ENCODE measurements at regions not wholly inside any gene's neighbourhood (a gene's known extent, or its start where the extent isn't known, plus 50 kb on each side); places are given as distances from the start of the nearest gene placed in this dataset.

DNA sequence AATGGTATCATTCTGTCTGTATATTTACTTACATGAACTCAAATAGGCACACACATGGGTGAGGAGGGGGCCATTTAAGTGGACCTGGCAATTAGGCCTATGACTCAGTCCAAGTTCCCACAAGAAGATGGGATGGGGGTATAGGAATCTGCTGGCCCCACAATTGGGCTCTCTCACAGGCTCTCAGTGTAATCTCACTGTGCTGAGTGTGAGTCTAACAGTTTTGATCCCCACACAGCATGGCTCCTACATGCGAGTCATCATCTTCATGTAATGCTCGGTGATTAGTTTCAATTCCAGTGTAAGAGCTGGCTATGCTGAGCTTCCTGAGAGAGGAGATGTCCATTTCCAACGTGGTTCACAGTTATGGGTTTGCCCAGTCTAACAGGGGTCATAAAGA, 114.0 kb downstream of the GATA6 start:
- Histone ChIP-seq H3K9me3 (replicated peaks; ENCODE audit: low read length) (no peaks in the 10 kb centered on the region), H3K4me3 (ENCODE audit: low read length) (no peak overlapping the region), H3K4me2 (ENCODE audit: low read length) (no peak overlapping the region), H3K9ac (ENCODE audit: low read depth, low read length) (no peak overlapping the region), H3K36me3 (ENCODE audit: insufficient read depth, low read length) (no peaks in the 10 kb centered on the region), H3K4me1 (ENCODE audit: control insufficient read depth, insufficient read depth, low read length) (no peaks in the 10 kb centered on the region), H3K27me3 (ENCODE audit: control insufficient read depth, insufficient read depth, low read length) (no peaks in the 10 kb centered on the region)

GRCh38 chr18:22283116-22283395, 113.7 kb downstream of the GATA6 start:
- no peak overlapping the region for H3K9ac ChIP-seq (ENCODE audit: low read depth, low read length)
- H3K4me1 ChIP-seq (ENCODE audit: control insufficient read depth, insufficient read depth, low read length), result no peaks in the 10 kb centered on the region
- H3K9me3 ChIP-seq (replicated peaks; ENCODE audit: low read length), result no peaks in the 10 kb centered on the region
- H3K27me3 ChIP-seq (ENCODE audit: control insufficient read depth, insufficient read depth, low read length), result no peaks in the 10 kb centered on the region
- H3K36me3 ChIP-seq (ENCODE audit: insufficient read depth, low read length), result no peaks in the 10 kb centered on the region
- no peak overlapping the region for H3K4me2 ChIP-seq (ENCODE audit: low read length)
- H3K4me3 ChIP-seq (ENCODE audit: low read length), result no peak overlapping the region

GRCh38 chr18:22282311-22283115, 113.1 kb downstream of the GATA6 start:
- Histone ChIP-seq H3K4me1 (ENCODE audit: control insufficient read depth, insufficient read depth, low read length) (no peaks in the 10 kb centered on the region), H3K4me2 (ENCODE audit: low read length) (no peak overlapping the region), H3K4me3 (ENCODE audit: low read length) (no peak overlapping the region), H3K27me3 (ENCODE audit: control insufficient read depth, insufficient read depth, low read length) (no peaks in the 10 kb centered on the region), H3K9ac (ENCODE audit: low read depth, low read length) (no peak overlapping the region), H3K36me3 (ENCODE audit: insufficient read depth, low read length) (no peaks in the 10 kb centered on the region), H3K9me3 (replicated peaks; ENCODE audit: low read length) (no peaks in the 10 kb centered on the region)

DNA sequence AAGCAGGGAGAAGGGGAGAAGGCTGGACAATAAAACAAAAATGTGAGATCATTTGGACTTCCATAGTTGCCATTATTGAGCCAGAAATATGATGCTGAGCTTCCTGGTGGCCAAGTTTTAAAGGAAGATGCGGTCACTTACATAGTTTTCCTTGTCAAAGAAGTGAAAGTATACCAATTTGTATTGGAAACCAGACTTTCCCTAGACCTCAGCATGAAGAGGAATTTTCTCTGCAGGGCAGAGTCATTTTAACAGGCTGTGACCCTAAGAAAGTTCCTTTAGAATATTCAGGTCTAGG, 111.0 kb downstream of the GATA6 start:
- Histone ChIP-seq H3K9ac (ENCODE audit: low read depth, low read length) (no peak overlapping the region), H3K4me2 (ENCODE audit: low read length) (no peak overlapping the region), H3K9me3 (replicated peaks; ENCODE audit: low read length) (no peaks in the 10 kb centered on the region), H3K4me1 (ENCODE audit: control insufficient read depth, insufficient read depth, low read length) (no peaks in the 10 kb centered on the region), H3K36me3 (ENCODE audit: insufficient read depth, low read length) (no peaks in the 10 kb centered on the region), H3K4me3 (ENCODE audit: low read length) (no peak overlapping the region), H3K27me3 (ENCODE audit: control insufficient read depth, insufficient read depth, low read length) (no peaks in the 10 kb centered on the region)

DNA sequence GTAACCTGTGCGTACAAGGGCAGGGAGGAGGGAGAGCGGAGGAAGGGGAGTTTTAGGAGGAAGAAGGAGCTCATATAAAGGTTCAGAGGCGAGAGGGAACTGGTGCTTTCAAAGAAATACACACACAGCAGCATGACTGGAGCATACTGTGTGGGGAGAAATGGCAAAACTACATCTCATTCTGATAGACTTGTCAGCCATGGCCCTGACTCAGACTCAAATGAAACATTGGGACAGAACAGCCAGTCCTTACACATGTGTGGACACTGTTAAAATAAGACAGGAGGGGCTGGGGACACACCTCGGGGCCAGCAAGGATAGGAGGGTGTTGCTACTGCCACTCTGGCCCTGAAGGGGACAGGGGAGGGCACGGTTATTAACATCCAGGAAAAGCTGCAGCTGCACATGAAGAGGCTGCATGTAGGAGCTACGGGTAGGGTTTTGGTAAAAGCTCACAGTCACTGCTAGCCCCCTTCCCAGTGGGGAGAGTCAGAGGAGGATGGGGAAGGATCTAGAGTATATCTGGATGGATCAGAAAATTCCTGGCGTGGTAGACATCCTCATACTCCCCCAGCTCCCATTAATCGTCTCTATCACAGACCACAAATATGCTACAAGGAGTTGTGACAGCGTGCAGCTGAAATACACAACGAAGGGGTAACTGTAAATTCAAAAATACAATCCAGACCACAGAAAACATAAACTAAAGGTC, 110.5 kb downstream of the GATA6 start:
- Histone ChIP-seq H3K4me1 (ENCODE audit: control insufficient read depth, insufficient read depth, low read length) (no peaks in the 10 kb centered on the region), H3K9me3 (replicated peaks; ENCODE audit: low read length) (no peaks in the 10 kb centered on the region), H3K4me2 (ENCODE audit: low read length) (no peak overlapping the region), H3K36me3 (ENCODE audit: insufficient read depth, low read length) (no peaks in the 10 kb centered on the region), H3K9ac (ENCODE audit: low read depth, low read length) (no peak overlapping the region), H3K27me3 (ENCODE audit: control insufficient read depth, insufficient read depth, low read length) (no peaks in the 10 kb centered on the region), H3K4me3 (ENCODE audit: low read length) (no peak overlapping the region)

DNA sequence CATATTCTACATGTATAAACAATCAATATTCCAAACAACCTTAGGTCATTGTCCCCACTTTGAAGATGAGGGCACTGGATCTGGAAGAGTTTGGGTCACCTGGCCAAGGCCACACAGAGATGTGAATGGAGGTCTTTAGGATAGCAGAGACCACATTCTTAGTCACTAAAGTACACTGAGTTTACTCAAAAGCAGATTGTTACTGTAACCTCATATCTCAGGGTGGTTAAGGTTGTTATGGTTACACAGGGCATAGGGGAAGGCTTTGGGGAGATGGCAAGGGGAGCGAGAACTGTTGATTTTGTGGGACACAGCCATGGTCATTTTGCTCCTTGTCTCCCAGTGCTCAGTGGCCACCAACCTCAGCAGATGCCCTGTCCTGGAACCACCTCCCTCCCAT, 109.4 kb downstream of the GATA6 start:
- Histone ChIP-seq H3K4me3 (ENCODE audit: low read length) (no peak overlapping the region), H3K4me2 (ENCODE audit: low read length) (no peak overlapping the region), H3K27me3 (ENCODE audit: control insufficient read depth, insufficient read depth, low read length) (no peaks in the 10 kb centered on the region), H3K36me3 (ENCODE audit: insufficient read depth, low read length) (no peaks in the 10 kb centered on the region), H3K9me3 (replicated peaks; ENCODE audit: low read length) (no peaks in the 10 kb centered on the region), H3K9ac (ENCODE audit: low read depth, low read length) (no peak overlapping the region), H3K4me1 (ENCODE audit: control insufficient read depth, insufficient read depth, low read length) (no peaks in the 10 kb centered on the region)

- Histone ChIP-seq H3K9ac (ENCODE audit: low read depth, low read length) (no peak overlapping the region), H3K27me3 (ENCODE audit: control insufficient read depth, insufficient read depth, low read length) (no peaks in the 10 kb centered on the region), H3K4me1 (ENCODE audit: control insufficient read depth, insufficient read depth, low read length) (no peaks in the 10 kb centered on the region), H3K9me3 (replicated peaks; ENCODE audit: low read length) (no peaks in the 10 kb centered on the region), H3K36me3 (ENCODE audit: insufficient read depth, low read length) (no peaks in the 10 kb centered on the region), H3K4me3 (ENCODE audit: low read length) (no peak overlapping the region), H3K4me2 (ENCODE audit: low read length) (no peak overlapping the region)
Observed at GRCh38 chr18:22277758-22278157, 108.4 kb downstream of the GATA6 start.

GRCh38 chr18:22276334-22276713, 106.9 kb downstream of the GATA6 start:
- Histone ChIP-seq H3K27me3 (ENCODE audit: control insufficient read depth, insufficient read depth, low read length) (no peaks in the 10 kb centered on the region), H3K4me1 (ENCODE audit: control insufficient read depth, insufficient read depth, low read length) (no peaks in the 10 kb centered on the region), H3K9ac (ENCODE audit: low read depth, low read length) (no peak overlapping the region), H3K36me3 (ENCODE audit: insufficient read depth, low read length) (no peaks in the 10 kb centered on the region), H3K4me2 (ENCODE audit: low read length) (no peak overlapping the region), H3K4me3 (ENCODE audit: low read length) (no peak overlapping the region), H3K9me3 (replicated peaks; ENCODE audit: low read length) (no peaks in the 10 kb centered on the region)

- no peak overlapping the region for H3K9ac ChIP-seq (ENCODE audit: low read depth, low read length)
Observed at GRCh38 chr18:22275706-22276333, 106.4 kb downstream of the GATA6 start.

GRCh38 chr18:22273101-22274039, 104.0 kb downstream of the GATA6 start:
- Histone ChIP-seq H3K27me3 (ENCODE audit: control insufficient read depth, insufficient read depth, low read length) (no peaks in the 10 kb centered on the region), H3K9ac (ENCODE audit: low read depth, low read length) (no peak overlapping the region), H3K4me3 (ENCODE audit: low read length) (no peak overlapping the region), H3K4me1 (ENCODE audit: control insufficient read depth, insufficient read depth, low read length) (no peaks in the 10 kb centered on the region), H3K36me3 (ENCODE audit: insufficient read depth, low read length) (no peaks in the 10 kb centered on the region), H3K9me3 (replicated peaks; ENCODE audit: low read length) (no peaks in the 10 kb centered on the region), H3K4me2 (ENCODE audit: low read length) (no peak overlapping the region)

More at GRCh38 chr18:22275706-22276333, 106.4 kb downstream of the GATA6 start:
- no peaks in the 10 kb centered on the region for H3K9me3 ChIP-seq (replicated peaks; ENCODE audit: low read length)
- no peaks in the 10 kb centered on the region for H3K4me1 ChIP-seq (ENCODE audit: control insufficient read depth, insufficient read depth, low read length)
- no peaks in the 10 kb centered on the region for H3K27me3 ChIP-seq (ENCODE audit: control insufficient read depth, insufficient read depth, low read length)
- H3K4me3 ChIP-seq (ENCODE audit: low read length), result no peak overlapping the region
- no peaks in the 10 kb centered on the region for H3K36me3 ChIP-seq (ENCODE audit: insufficient read depth, low read length)
- no peak overlapping the region for H3K4me2 ChIP-seq (ENCODE audit: low read length)

- Histone ChIP-seq H3K4me1 (ENCODE audit: control insufficient read depth, insufficient read depth, low read length) (no peaks in the 10 kb centered on the region), H3K9me3 (replicated peaks; ENCODE audit: low read length) (no peaks in the 10 kb centered on the region), H3K27me3 (ENCODE audit: control insufficient read depth, insufficient read depth, low read length) (no peaks in the 10 kb centered on the region), H3K36me3 (ENCODE audit: insufficient read depth, low read length) (no peaks in the 10 kb centered on the region), H3K9ac (ENCODE audit: low read depth, low read length) (no peak overlapping the region), H3K4me2 (ENCODE audit: low read length) (no peak overlapping the region), H3K4me3 (ENCODE audit: low read length) (no peak overlapping the region)
Observed at GRCh38 chr18:22272242-22272641, 102.9 kb downstream of the GATA6 start.

Data from skeletal muscle satellite cell (primary cell).